HUES6 (cell line): ENCODE measurements at regions not wholly inside any gene's neighbourhood (a gene's known extent, or its start where the extent isn't known, plus 50 kb on each side); places are given as distances from the start of the nearest gene placed in this dataset.

ENCODE experiments used
- H3K27ac ChIP-seq: 2 replicates; pipeline ENCODE4 v1.7.0; 2013; ENCODE audit warnings: low read depth, mild to moderate bottlenecking, low read length, inconsistent platforms
- H3K27me3 ChIP-seq: 2 replicates; pipeline ENCODE4 v1.6.1; 2013; ENCODE audit warnings: low read length; ENCODE audit not compliant: control insufficient read depth, insufficient read depth
- H3K36me3 ChIP-seq: 2 replicates; pipeline ENCODE4 v1.6.1; 2013; ENCODE audit warnings: low read length; ENCODE audit not compliant: control insufficient read depth, insufficient read depth
- H3K4me1 ChIP-seq: 2 replicates; pipeline ENCODE4 v1.6.1; 2013; ENCODE audit warnings: low read length; ENCODE audit not compliant: control insufficient read depth, insufficient read depth
- H3K4me3 ChIP-seq: 2 replicates; pipeline ENCODE4 v1.5.1; 2013; ENCODE audit warnings: low read depth, low read length
- H3K9ac ChIP-seq: one replicate; pipeline ENCODE4 v1.6.1; 2013; ENCODE audit warnings: mild to moderate bottlenecking, low read length
- H3K9me3 ChIP-seq: 2 replicates; pipeline ENCODE4 v1.6.1; 2013; ENCODE audit warnings: low read depth, low read length; ENCODE audit not compliant: control insufficient read depth, insufficient read depth

- no peak overlapping the region for H3K9ac ChIP-seq
- no peak overlapping the region for H3K4me3 ChIP-seq
- no peaks in the 10 kb centered on the region for H3K9me3 ChIP-seq
- no peaks in the 10 kb centered on the region for H3K36me3 ChIP-seq
- no peak overlapping the region for H3K27ac ChIP-seq
- no peaks in the 10 kb centered on the region for H3K27me3 ChIP-seq
- no peaks in the 10 kb centered on the region for H3K4me1 ChIP-seq
These were observed 199.0 kb upstream of the HS3ST5 start for GRCh38 chr6:114541794-114542193.

GRCh38 chr6:114537977-114538376, 195.2 kb upstream of the HS3ST5 start:
- Histone ChIP-seq H3K9ac (no peak overlapping the region), H3K4me3 (no peak overlapping the region), H3K27ac (no peak overlapping the region), H3K36me3 (no peaks in the 10 kb centered on the region), H3K4me1 (peaks cover 8% of the 10 kb centered on the region; the same call in 1 of the 2 replicates), H3K27me3 (no peaks in the 10 kb centered on the region), H3K9me3 (no peaks in the 10 kb centered on the region)

- Histone ChIP-seq H3K36me3 (no peaks in the 10 kb centered on the region), H3K4me3 (no peak overlapping the region), H3K4me1 (peaks cover 8% of the 10 kb centered on the region; the same call in 1 of the 2 replicates), H3K27ac (no peak overlapping the region), H3K27me3 (no peaks in the 10 kb centered on the region), H3K9ac (no peak overlapping the region), H3K9me3 (no peaks in the 10 kb centered on the region)
These were observed 192.0 kb upstream of the HS3ST5 start for GRCh38 chr6:114534813-114535212.

GRCh38 chr6:114524081-114524480, 181.3 kb upstream of the HS3ST5 start:
- H3K9ac ChIP-seq: no peak overlapping the region
- H3K36me3 ChIP-seq: no peaks in the 10 kb centered on the region
- no peaks in the 10 kb centered on the region for H3K27me3 ChIP-seq
- H3K4me1 ChIP-seq: peaks cover 10% of the 10 kb centered on the region; the same call in 1 of the 2 replicates
- H3K27ac ChIP-seq: no peak overlapping the region
- H3K9me3 ChIP-seq: no peaks in the 10 kb centered on the region
- no peak overlapping the region for H3K4me3 ChIP-seq

- Histone ChIP-seq H3K4me1 (peaks cover 10% of the 10 kb centered on the region; the same call in 1 of the 2 replicates), H3K36me3 (no peaks in the 10 kb centered on the region), H3K9me3 (no peaks in the 10 kb centered on the region), H3K9ac (no peak overlapping the region), H3K27me3 (no peaks in the 10 kb centered on the region), H3K4me3 (no peak overlapping the region), H3K27ac (no peak overlapping the region)
These were observed 180.7 kb upstream of the HS3ST5 start for GRCh38 chr6:114523508-114523907.

- peaks cover 10% of the 10 kb centered on the region; the same call in 1 of the 2 replicates for H3K4me1 ChIP-seq
- H3K27me3 ChIP-seq: no peaks in the 10 kb centered on the region
- no peak overlapping the region for H3K9ac ChIP-seq
- no peak overlapping the region for H3K27ac ChIP-seq
- no peaks in the 10 kb centered on the region for H3K9me3 ChIP-seq
- H3K36me3 ChIP-seq: no peaks in the 10 kb centered on the region
- H3K4me3 ChIP-seq: no peak overlapping the region
These were observed 179.1 kb upstream of the HS3ST5 start for GRCh38 chr6:114521926-114522325.

GRCh38 chr6:114520976-114521375, 178.2 kb upstream of the HS3ST5 start:
- Histone ChIP-seq H3K36me3 (no peaks in the 10 kb centered on the region), H3K4me3 (no peak overlapping the region), H3K27me3 (no peaks in the 10 kb centered on the region), H3K9ac (no peak overlapping the region), H3K4me1 (peaks cover 10% of the 10 kb centered on the region; the same call in 1 of the 2 replicates), H3K27ac (no peak overlapping the region), H3K9me3 (no peaks in the 10 kb centered on the region)

GRCh38 chr6:114514170-114514569, 171.3 kb upstream of the HS3ST5 start:
- no peak overlapping the region for H3K4me3 ChIP-seq
- H3K9me3 ChIP-seq: no peaks in the 10 kb centered on the region; the same call in 1 of the 2 replicates
- no peak overlapping the region for H3K9ac ChIP-seq
- H3K27me3 ChIP-seq: no peaks in the 10 kb centered on the region
- no peaks in the 10 kb centered on the region for H3K4me1 ChIP-seq
- H3K36me3 ChIP-seq: no peaks in the 10 kb centered on the region
- H3K27ac ChIP-seq: no peak overlapping the region

- no peaks in the 10 kb centered on the region for H3K4me1 ChIP-seq
- no peak overlapping the region for H3K4me3 ChIP-seq
- no peak overlapping the region for H3K9ac ChIP-seq
- no peaks in the 10 kb centered on the region for H3K9me3 ChIP-seq
- no peaks in the 10 kb centered on the region for H3K36me3 ChIP-seq
- no peaks in the 10 kb centered on the region for H3K27me3 ChIP-seq
- no peak overlapping the region for H3K27ac ChIP-seq
These were observed 128.6 kb upstream of the HS3ST5 start for GRCh38 chr6:114471450-114471849.

- Histone ChIP-seq H3K36me3 (no peaks in the 10 kb centered on the region), H3K9ac (no peak overlapping the region), H3K27ac (no peak overlapping the region), H3K4me1 (no peaks in the 10 kb centered on the region), H3K27me3 (no peaks in the 10 kb centered on the region), H3K9me3 (no peaks in the 10 kb centered on the region), H3K4me3 (no peak overlapping the region)
These were observed 125.1 kb upstream of the HS3ST5 start for GRCh38 chr6:114467931-114468330.

GRCh38 chr6:114465511-114465910, 122.7 kb upstream of the HS3ST5 start:
- Histone ChIP-seq H3K27ac (no peak overlapping the region), H3K4me3 (no peak overlapping the region), H3K27me3 (no peaks in the 10 kb centered on the region), H3K9me3 (no peaks in the 10 kb centered on the region), H3K36me3 (no peaks in the 10 kb centered on the region), H3K9ac (no peak overlapping the region), H3K4me1 (no peaks in the 10 kb centered on the region)
